ENCODE measurements at regions not wholly inside any gene's neighbourhood (a gene's known extent, or its start where the extent isn't known, plus 50 kb on each side); places are given as distances from the start of the nearest gene placed in this dataset.
"Not testable (repeated sequence)": the region's sequence is repeated elsewhere in the genome, so short reads cannot be mapped to it uniquely, and the experiment has no call there.

- TF ChIP-seq ZFX (IDR thresholded peaks at IDR 0.05; ENCODE audit: borderline replicate concordance) (no peak), CTCF (IDR thresholded peaks at IDR 0.05) (no peak)
- no peak overlapping the region for H3K27ac ChIP-seq
These were observed 68.2 kb upstream of the SSTR4 start for GRCh38 chr20:22966787-22967464.

- not testable (repeated sequence) for H3K27ac ChIP-seq
These were observed 67.4 kb upstream of the SSTR4 start for GRCh38 chr20:22967706-22968105.

GRCh38 chr20:22969031-22969430 is 66.1 kb upstream of the SSTR4 start:
- not testable (repeated sequence) for H3K27ac ChIP-seq

- H3K27ac ChIP-seq, result not testable (repeated sequence)
These were observed 64.0 kb upstream of the SSTR4 start for GRCh38 chr20:22971077-22971476.

- H3K27ac ChIP-seq, result no peak overlapping the region
- TF ChIP-seq CTCF (IDR thresholded peaks at IDR 0.05), result peak; percentile 68
- no peak for TF ChIP-seq ZFX (IDR thresholded peaks at IDR 0.05; ENCODE audit: borderline replicate concordance)
These were observed 60.8 kb upstream of the SSTR4 start for GRCh38 chr20:22974354-22974753.

- TF ChIP-seq ZFX (IDR thresholded peaks at IDR 0.05; ENCODE audit: borderline replicate concordance), result no peak
- TF ChIP-seq CTCF (IDR thresholded peaks at IDR 0.05), result no peak
- H3K27ac ChIP-seq, result no peak overlapping the region
These were observed 57.9 kb upstream of the SSTR4 start for GRCh38 chr20:22977047-22977785.

- H3K27ac ChIP-seq, result no peak overlapping the region
- TF ChIP-seq ZFX (IDR thresholded peaks at IDR 0.05; ENCODE audit: borderline replicate concordance) (no peak), CTCF (IDR thresholded peaks at IDR 0.05) (no peak)
These were observed 51.1 kb upstream of the SSTR4 start for GRCh38 chr20:22984008-22984407.

- TF ChIP-seq ZFX (IDR thresholded peaks at IDR 0.05; ENCODE audit: borderline replicate concordance), result no peak
- TF ChIP-seq CTCF (IDR thresholded peaks at IDR 0.05), result no peak
- H3K27ac ChIP-seq, result no peak overlapping the region
These were observed 50.5 kb upstream of the SSTR4 start for GRCh38 chr20:22984606-22985005.

GRCh38 chr20:22985239-22985778 is 49.8 kb upstream of the SSTR4 start:
- TF ChIP-seq ZFX (IDR thresholded peaks at IDR 0.05; ENCODE audit: borderline replicate concordance) (no peak), CTCF (IDR thresholded peaks at IDR 0.05) (no peak)

More at GRCh38 chr20:22985239-22985778, 49.8 kb upstream of the SSTR4 start:
- H3K27ac ChIP-seq, result no peak overlapping the region
